ENCODE measurements at regions not wholly inside any gene's neighbourhood (a gene's known extent, or its start where the extent isn't known, plus 50 kb on each side); places are given as distances from the start of the nearest gene placed in this dataset.
"Not testable (repeated sequence)": the region's sequence is repeated elsewhere in the genome, so short reads cannot be mapped to it uniquely, and the experiment has no call there.

- no peak for DNase-seq (ENCODE audit: low read depth)
These were observed 108.8 kb upstream of the SLC1A4 start for GRCh38 chr2:64880193-64880951.

GRCh38 chr2:64881037-64881492, 108.1 kb upstream of the SLC1A4 start:
- DNase-seq (ENCODE audit: low read depth), result no peak

GRCh38 chr2:64887565-64887964, 101.6 kb upstream of the SLC1A4 start:
- DNase-seq (ENCODE audit: low read depth), result no peak

- DNase-seq (ENCODE audit: low read depth), result no peak
These were observed 100.4 kb upstream of the SLC1A4 start for GRCh38 chr2:64888591-64889309.

GRCh38 chr2:64889803-64890202, 99.4 kb upstream of the SLC1A4 start:
- no peak for DNase-seq (ENCODE audit: low read depth)

- DNase-seq (ENCODE audit: low read depth), result not testable (repeated sequence)
These were observed 92.6 kb upstream of the SLC1A4 start for GRCh38 chr2:64896572-64896971.

- no peak for DNase-seq (ENCODE audit: low read depth)
These were observed 89.9 kb upstream of the SLC1A4 start for GRCh38 chr2:64899081-64899865.

- not testable (repeated sequence) for DNase-seq (ENCODE audit: low read depth)
These were observed 89.3 kb upstream of the SLC1A4 start for GRCh38 chr2:64899876-64900275.

GRCh38 chr2:64904413-64905329, 84.5 kb upstream of the SLC1A4 start:
- no peak for DNase-seq (ENCODE audit: low read depth)

GRCh38 chr2:64905338-64906024, 83.7 kb upstream of the SLC1A4 start:
- DNase-seq (ENCODE audit: low read depth), result no peak

GRCh38 chr2:64906853-64907536, 82.2 kb upstream of the SLC1A4 start:
- no peak for DNase-seq (ENCODE audit: low read depth)

- DNase-seq (ENCODE audit: low read depth), result no peak
These were observed 80.8 kb upstream of the SLC1A4 start for GRCh38 chr2:64908406-64908805.

GRCh38 chr2:64910523-64910922, 78.7 kb upstream of the SLC1A4 start:
- no peak for DNase-seq (ENCODE audit: low read depth)

GRCh38 chr2:64910972-64911433, 78.2 kb upstream of the SLC1A4 start:
- DNase-seq (ENCODE audit: low read depth), result no peak

- no peak for DNase-seq (ENCODE audit: low read depth)
These were observed 75.8 kb upstream of the SLC1A4 start for GRCh38 chr2:64913357-64913869.

- DNase-seq (ENCODE audit: low read depth), result no peak
These were observed 75.0 kb upstream of the SLC1A4 start for GRCh38 chr2:64914247-64914646.

- DNase-seq (ENCODE audit: low read depth), result no peak
These were observed 74.3 kb upstream of the SLC1A4 start for GRCh38 chr2:64914735-64915509.

GRCh38 chr2:64915510-64915900, 73.7 kb upstream of the SLC1A4 start:
- no peak for DNase-seq (ENCODE audit: low read depth)

GRCh38 chr2:64918220-64918886, 70.8 kb upstream of the SLC1A4 start:
- no peak for DNase-seq (ENCODE audit: low read depth)
